ENCODE measurements at regions not wholly inside any gene's neighbourhood (a gene's known extent, or its start where the extent isn't known, plus 50 kb on each side); places are given as distances from the start of the nearest gene placed in this dataset.
"Not testable (repeated sequence)": the region's sequence is repeated elsewhere in the genome, so short reads cannot be mapped to it uniquely, and the experiment has no call there.

- not testable (repeated sequence) for TF ChIP-seq CTCF, POLR2AphosphoS5, POLR2A (IDR thresholded peaks at IDR 0.05)
Measured at GRCh38 chrY:17812664-17813063, 67.4 kb downstream of the CDY2B start.
